GM12865 (cell line): ENCODE measurements at regions not wholly inside any gene's neighbourhood (a gene's known extent, or its start where the extent isn't known, plus 50 kb on each side); places are given as distances from the start of the nearest gene placed in this dataset.

Source experiments
- DNase-seq: peaks from one replicate; pipeline ENCODE4 v3.0.0; 2010; ENCODE audit warnings: low read depth
- H3K4me3 ChIP-seq: 2 replicates; pipeline ENCODE4 v1.5.1; 2011; ENCODE audit warnings: mild to moderate bottlenecking, low read depth, low read length, control low read depth
- CTCF ChIP-seq: IDR thresholded peaks from 2 replicates; pipeline ENCODE4 v1.5.1; 2011; ENCODE audit warnings: low read length, control low read depth, low read depth, inconsistent platforms; ENCODE audit not compliant: insufficient read depth; ENCODE audit errors: missing control alignments

GRCh38 chr2:82576656-82577055 is 1882.4 kb downstream of the SUCLG1 start:
- no peak for TF ChIP-seq CTCF
- DNase-seq: no peak
- no peak overlapping the region for H3K4me3 ChIP-seq

- no peak overlapping the region for H3K4me3 ChIP-seq
- no peak for TF ChIP-seq CTCF
- no peak for DNase-seq
Observed at GRCh38 chr2:82539280-82539621, 1919.8 kb downstream of the SUCLG1 start.

DNA sequence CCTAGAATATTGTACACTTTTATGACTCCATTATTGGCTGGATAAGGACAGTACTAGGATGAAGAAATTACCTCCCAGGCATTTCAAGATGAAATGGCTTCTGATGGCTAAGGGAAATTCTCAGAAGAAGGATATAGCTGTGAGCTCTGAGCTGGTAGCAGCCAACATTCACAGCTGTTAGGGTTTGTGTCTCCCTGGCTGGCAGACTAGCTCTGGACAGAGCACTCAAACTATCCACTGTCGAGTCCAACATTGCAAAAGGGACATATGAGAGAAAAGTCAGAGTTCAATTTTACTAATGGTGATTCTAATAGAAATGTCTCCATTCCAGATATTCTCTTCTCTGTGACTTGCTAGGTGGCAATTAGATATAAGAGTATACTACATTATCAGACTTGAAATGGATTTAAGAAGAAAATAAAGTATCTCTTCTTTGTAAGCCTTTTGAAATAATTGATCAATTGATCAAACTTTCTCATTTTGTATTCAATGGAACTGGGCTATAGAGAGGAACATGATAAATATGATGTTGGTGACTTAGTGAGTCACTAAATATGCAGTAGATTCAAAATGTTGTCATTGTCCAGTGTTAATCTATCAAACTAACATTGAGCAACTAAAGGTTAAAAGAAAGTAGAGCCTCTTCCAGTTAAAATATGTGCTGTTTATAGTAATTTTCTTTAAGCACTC is 1920.3 kb downstream of the SUCLG1 start:
- H3K4me3 ChIP-seq: no peak overlapping the region
- no peak for TF ChIP-seq CTCF
- no peak for DNase-seq

- DNase-seq: no peak
- TF ChIP-seq CTCF: no peak
Observed at GRCh38 chr2:82528288-82528687, 1930.8 kb downstream of the SUCLG1 start.

GRCh38 chr2:82527124-82527523 is 1932.0 kb downstream of the SUCLG1 start:
- TF ChIP-seq CTCF: no peak
- no peak for DNase-seq
- no peak overlapping the region for H3K4me3 ChIP-seq

More at GRCh38 chr2:82528288-82528687, 1930.8 kb downstream of the SUCLG1 start:
- no peak overlapping the region for H3K4me3 ChIP-seq

DNA sequence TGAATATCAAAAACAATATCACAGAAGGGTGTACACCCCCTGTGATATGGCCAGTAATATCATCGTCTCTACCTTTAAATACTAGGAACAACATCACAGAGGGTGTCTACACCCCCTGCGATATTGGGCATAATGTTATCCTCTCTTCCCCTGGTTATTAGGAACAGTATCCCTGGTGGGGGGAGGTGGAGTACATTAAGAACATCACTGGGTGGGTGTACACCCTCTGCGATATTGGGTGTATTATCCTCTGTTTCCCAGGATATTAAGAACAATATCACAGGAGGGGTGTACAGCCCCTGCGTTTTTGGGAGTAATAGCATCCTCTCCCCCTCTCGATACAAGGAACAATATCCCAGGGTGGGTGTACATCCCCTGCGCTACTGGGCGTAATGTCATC is 1932.8 kb downstream of the SUCLG1 start:
- no peak for DNase-seq
- no peak for TF ChIP-seq CTCF
- H3K4me3 ChIP-seq: no peak overlapping the region

- DNase-seq: no peak
- TF ChIP-seq CTCF: no peak
- H3K4me3 ChIP-seq: no peak overlapping the region
Observed at GRCh38 chr2:82525744-82526143, 1933.3 kb downstream of the SUCLG1 start.
